Kidney (tissue), 13 donors: ENCODE measurements at regions not wholly inside any gene's neighbourhood (a gene's known extent, or its start where the extent isn't known, plus 50 kb on each side); places are given as distances from the start of the nearest gene placed in this dataset.

Source experiments
- DNase-seq, 5 donors: peaks; one replicate each; pipeline ENCODE4 v3.0.0-alpha.2; 2013 to 2020
- FAIRE-seq: peaks from 2 replicates; lab custom pipeline; 2012; peaks lifted over from hg19 to GRCh38; lab: Jason Lieb, UNC
- H3K27ac ChIP-seq, 2 donors: one replicate each; pipeline ENCODE4 v1.7.0; 2013; ENCODE audit warnings: low read depth in 2 of 2, low read length in 2 of 2, inconsistent platforms in 1 of 2
- H3K27me3 ChIP-seq: one replicate; pipeline ENCODE4 v1.7.1; 2013; ENCODE audit warnings: low read length, inconsistent platforms; ENCODE audit not compliant: control insufficient read depth, insufficient read depth
- H3K36me3 ChIP-seq, 3 donors: one replicate each; pipeline versions ENCODE4 v1.7.0 to v1.7.1; 2013; ENCODE audit warnings: low read length in 3 of 3, control low read depth in 1 of 3, inconsistent platforms in 1 of 3; ENCODE audit not compliant: insufficient read depth in 3 of 3, control insufficient read depth in 2 of 3
- H3K4me1 ChIP-seq, 3 donors: one replicate each; pipeline versions ENCODE4 v1.7.0 to v1.7.1; 2013; ENCODE audit warnings: low read length in 3 of 3, inconsistent platforms in 1 of 3, low read depth in 1 of 3; ENCODE audit not compliant: control insufficient read depth in 2 of 3, insufficient read depth in 2 of 3
- H3K4me3 ChIP-seq, 3 donors: one replicate each; pipeline versions ENCODE4 v1.7.0 to v1.8.1; 2013; ENCODE audit warnings: low read length in 3 of 3, control low read depth in 1 of 3, inconsistent platforms in 1 of 3
- H3K9ac ChIP-seq, 3 donors: one replicate each; pipeline versions ENCODE4 v1.7.0 to v1.7.1; 2013; ENCODE audit warnings: low read length in 3 of 3, control low read depth in 1 of 3, inconsistent platforms in 1 of 3
- H3K9me3 ChIP-seq, 3 donors: one replicate each; pipeline versions ENCODE4 v1.7.0 to v1.7.1; 2013; ENCODE audit warnings: low read length in 3 of 3, control low read depth in 1 of 3, inconsistent platforms in 1 of 3; ENCODE audit not compliant: control insufficient read depth in 2 of 3, insufficient read depth in 1 of 3
- CTCF ChIP-seq: IDR thresholded peaks from 3 replicates; pipeline ENCODE4 v1.5.1; 2012; ENCODE audit warnings: mild to moderate bottlenecking, moderate library complexity, borderline replicate concordance; ENCODE audit not compliant: insufficient read depth; ENCODE audit errors: extremely low read depth
- intact Hi-C: fragments of 100-400 bp; cut with DNase I; formaldehyde crosslinking; loops from one replicate; pipeline ENCODE4 v1.11.1; 2022
- donor health status: control.
- donor health status: control.
- donor health status: control.
- donor health status: control.
- donor health status: control.
- donor health status: DM: yes; HTN: yes; CAD: no.
- donor health status: Normal renal cell carcinoma (clear cell type).

- DNase-seq: no peak
- Histone ChIP-seq H3K9me3 (no peaks in the 10 kb centered on the region), H3K4me3 (no peak overlapping the region), H3K9ac (no peak overlapping the region), H3K36me3 (no peaks in the 10 kb centered on the region), H3K27ac (no peak overlapping the region), H3K27me3 (no peaks in the 10 kb centered on the region), H3K4me1 (no peaks in the 10 kb centered on the region)
- FAIRE-seq: no peak
- intact Hi-C loops: no loop called here
- no peak for TF ChIP-seq CTCF
Observed at GRCh38 chr12:114876968-114877680, 193.1 kb upstream of the TBX3 start.

- no peaks in the 10 kb centered on the region for H3K4me1 ChIP-seq
- H3K9me3 ChIP-seq: no peaks in the 10 kb centered on the region
- intact Hi-C loops: no loop called here
- no peak overlapping the region for H3K9ac ChIP-seq
- no peak overlapping the region for H3K4me3 ChIP-seq
- no peaks in the 10 kb centered on the region for H3K36me3 ChIP-seq
- H3K27ac ChIP-seq: no peak overlapping the region
- H3K27me3 ChIP-seq: no peaks in the 10 kb centered on the region
- peak in 4 of 5 donors; percentile 51 to 67 (median 61) for DNase-seq
- FAIRE-seq: no peak
- no peak for TF ChIP-seq CTCF
Observed at GRCh38 chr12:114875313-114875712, 191.3 kb upstream of the TBX3 start.

GRCh38 chr12:114873656-114874055, 189.7 kb upstream of the TBX3 start:
- FAIRE-seq (no peak), DNase-seq (no peak)
- no peaks in the 10 kb centered on the region for H3K27me3 ChIP-seq
- H3K36me3 ChIP-seq: no peaks in the 10 kb centered on the region
- H3K9me3 ChIP-seq: no peaks in the 10 kb centered on the region
- intact Hi-C loops: no loop called here
- no peak for TF ChIP-seq CTCF
- H3K4me3 ChIP-seq: no peak overlapping the region
- no peak overlapping the region for H3K27ac ChIP-seq
- H3K4me1 ChIP-seq: no peaks in the 10 kb centered on the region
- no peak overlapping the region for H3K9ac ChIP-seq
